Skeletal muscle tissue (tissue), 3 donors: ENCODE measurements at regions not wholly inside any gene's neighbourhood (a gene's known extent, or its start where the extent isn't known, plus 50 kb on each side); places are given as distances from the start of the nearest gene placed in this dataset.

Source experiments
- H3K27ac ChIP-seq: one replicate; pipeline ENCODE4 v1.7.0; 2013; ENCODE audit warnings: mild to moderate bottlenecking, low read depth, low read length, inconsistent platforms
- H3K27me3 ChIP-seq, 3 donors: one replicate each; pipeline ENCODE4 v1.7.0; 2013; ENCODE audit warnings: low read length in 3 of 3; ENCODE audit not compliant: control insufficient read depth in 3 of 3, insufficient read depth in 3 of 3
- H3K36me3 ChIP-seq, 3 donors: one replicate each; pipeline ENCODE4 v1.7.0; 2013; ENCODE audit warnings: low read length in 3 of 3; ENCODE audit not compliant: control insufficient read depth in 3 of 3, insufficient read depth in 3 of 3
- H3K4me1 ChIP-seq, 3 donors: one replicate each; pipeline ENCODE4 v1.7.0; 2013; ENCODE audit warnings: low read length in 3 of 3, mild to moderate bottlenecking in 3 of 3; ENCODE audit not compliant: control insufficient read depth in 3 of 3, insufficient read depth in 3 of 3
- H3K4me3 ChIP-seq, 3 donors: one replicate each; pipeline ENCODE4 v1.7.0; 2013; ENCODE audit warnings: low read length in 3 of 3
- H3K9ac ChIP-seq, 3 donors: one replicate each; pipeline ENCODE4 v1.7.0; 2013; ENCODE audit warnings: low read length in 3 of 3, mild to moderate bottlenecking in 3 of 3, moderate library complexity in 2 of 3, low read depth in 1 of 3
- H3K9me3 ChIP-seq, 3 donors: one replicate each; pipeline ENCODE4 v1.7.0; 2013; ENCODE audit warnings: low read length in 3 of 3; ENCODE audit not compliant: control insufficient read depth in 3 of 3
- donor health status: Osteomylitis.

- Histone ChIP-seq H3K4me3 (no peak overlapping the region), H3K4me1 (peaks cover 0 to 4% (median 0%) of the 10 kb centered on the region in 3 donors), H3K27me3 (no peaks in the 10 kb centered on the region), H3K36me3 (no peaks in the 10 kb centered on the region), H3K27ac (no peak overlapping the region), H3K9ac (no peak overlapping the region), H3K9me3 (no peaks in the 10 kb centered on the region)
These were observed 425.1 kb downstream of the UTRN start for GRCh38 chr6:144710207-144710606.

- Histone ChIP-seq H3K4me1 (peaks cover 0 to 4% (median 0%) of the 10 kb centered on the region in 3 donors), H3K9ac (no peak overlapping the region), H3K27me3 (no peaks in the 10 kb centered on the region), H3K4me3 (no peak overlapping the region), H3K9me3 (no peaks in the 10 kb centered on the region), H3K27ac (no peak overlapping the region), H3K36me3 (no peaks in the 10 kb centered on the region)
These were observed 426.5 kb downstream of the UTRN start for GRCh38 chr6:144711661-144712060.

GRCh38 chr6:144712541-144712940, 427.4 kb downstream of the UTRN start:
- Histone ChIP-seq H3K27me3 (no peaks in the 10 kb centered on the region), H3K27ac (no peak overlapping the region), H3K4me1 (peaks cover 0 to 4% (median 0%) of the 10 kb centered on the region in 3 donors), H3K9ac (no peak overlapping the region), H3K9me3 (no peaks in the 10 kb centered on the region), H3K36me3 (no peaks in the 10 kb centered on the region), H3K4me3 (no peak overlapping the region)

GRCh38 chr6:144714021-144714712, 429.0 kb downstream of the UTRN start:
- H3K4me3 ChIP-seq = no peak overlapping the region
- H3K9me3 ChIP-seq = no peaks in the 10 kb centered on the region
- no peaks in the 10 kb centered on the region for H3K27me3 ChIP-seq

GRCh38 chr6:144715344-144715743, 430.2 kb downstream of the UTRN start:
- H3K9ac ChIP-seq = no peak overlapping the region
- peaks cover 0 to 4% (median 0%) of the 10 kb centered on the region in 3 donors for H3K4me1 ChIP-seq
- H3K36me3 ChIP-seq = peaks cover 0 to 2% (median 0%) of the 10 kb centered on the region in 3 donors
- H3K27ac ChIP-seq = no peak overlapping the region
- H3K4me3 ChIP-seq = no peak overlapping the region
- no peaks in the 10 kb centered on the region for H3K9me3 ChIP-seq
- H3K27me3 ChIP-seq = no peaks in the 10 kb centered on the region

More at GRCh38 chr6:144714021-144714712, 429.0 kb downstream of the UTRN start:
- H3K27ac ChIP-seq = no peak overlapping the region
- no peaks in the 10 kb centered on the region for H3K36me3 ChIP-seq
- H3K4me1 ChIP-seq = peaks cover 0 to 4% (median 0%) of the 10 kb centered on the region in 3 donors
- no peak overlapping the region for H3K9ac ChIP-seq

GRCh38 chr6:144718431-144718830, 433.3 kb downstream of the UTRN start:
- no peak overlapping the region for H3K9ac ChIP-seq
- peaks cover 0 to 4% (median 0%) of the 10 kb centered on the region in 3 donors for H3K4me1 ChIP-seq
- H3K27ac ChIP-seq = no peak overlapping the region
- no peak overlapping the region for H3K4me3 ChIP-seq
- no peaks in the 10 kb centered on the region for H3K9me3 ChIP-seq
- H3K27me3 ChIP-seq = no peaks in the 10 kb centered on the region
- H3K36me3 ChIP-seq = peaks cover 0 to 4% (median 0%) of the 10 kb centered on the region in 3 donors

- no peak overlapping the region for H3K9ac ChIP-seq
- no peaks in the 10 kb centered on the region for H3K27me3 ChIP-seq
- H3K4me1 ChIP-seq = no peaks in the 10 kb centered on the region
- H3K27ac ChIP-seq = no peak overlapping the region
- no peaks in the 10 kb centered on the region for H3K9me3 ChIP-seq
- no peak overlapping the region for H3K4me3 ChIP-seq
- peaks cover 0 to 4% (median 0%) of the 10 kb centered on the region in 3 donors for H3K36me3 ChIP-seq
These were observed 436.1 kb downstream of the UTRN start for GRCh38 chr6:144721232-144721631.

- Histone ChIP-seq H3K4me1 (no peaks in the 10 kb centered on the region), H3K9ac (no peak overlapping the region), H3K27ac (no peak overlapping the region), H3K9me3 (no peaks in the 10 kb centered on the region), H3K27me3 (no peaks in the 10 kb centered on the region), H3K36me3 (peaks cover 0 to 4% (median 0%) of the 10 kb centered on the region in 3 donors), H3K4me3 (no peak overlapping the region)
These were observed 437.1 kb downstream of the UTRN start for GRCh38 chr6:144722154-144722737.

GRCh38 chr6:144722925-144723324, 437.8 kb downstream of the UTRN start:
- Histone ChIP-seq H3K36me3 (peaks cover 0 to 4% (median 0%) of the 10 kb centered on the region in 3 donors), H3K27me3 (no peaks in the 10 kb centered on the region), H3K9ac (no peak overlapping the region), H3K4me1 (no peaks in the 10 kb centered on the region), H3K4me3 (no peak overlapping the region), H3K27ac (no peak overlapping the region), H3K9me3 (no peaks in the 10 kb centered on the region)

- Histone ChIP-seq H3K9ac (no peak overlapping the region), H3K4me1 (no peaks in the 10 kb centered on the region), H3K27ac (no peak overlapping the region), H3K36me3 (peaks cover 0 to 4% (median 0%) of the 10 kb centered on the region in 3 donors), H3K27me3 (no peaks in the 10 kb centered on the region), H3K4me3 (no peak overlapping the region), H3K9me3 (no peaks in the 10 kb centered on the region)
These were observed 438.3 kb downstream of the UTRN start for GRCh38 chr6:144723431-144723830.
